ENCODE measurements at regions not wholly inside any gene's neighbourhood (a gene's known extent, or its start where the extent isn't known, plus 50 kb on each side); places are given as distances from the start of the nearest gene placed in this dataset.

DNA sequence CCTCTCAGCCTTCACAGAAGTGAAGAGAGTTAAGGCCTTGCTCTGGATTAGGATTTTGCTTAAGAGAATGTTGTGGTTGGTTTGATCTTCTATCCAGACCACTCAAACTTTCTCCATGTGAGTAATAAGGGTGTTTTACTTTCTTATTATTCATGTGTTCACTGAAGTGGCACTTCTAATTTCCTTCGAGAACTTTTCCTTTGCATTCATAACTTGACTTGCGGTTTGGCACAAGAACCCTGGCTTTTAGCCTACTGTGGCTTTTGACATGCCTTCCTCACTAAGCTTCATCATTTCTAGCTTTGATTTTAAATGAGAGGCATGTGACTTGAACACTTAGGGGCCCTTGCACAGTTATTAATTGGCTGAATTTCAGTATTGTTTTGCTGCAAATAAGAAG, 166.1 kb upstream of the OPRM1 start:
- DNase-seq = no peak

DNA sequence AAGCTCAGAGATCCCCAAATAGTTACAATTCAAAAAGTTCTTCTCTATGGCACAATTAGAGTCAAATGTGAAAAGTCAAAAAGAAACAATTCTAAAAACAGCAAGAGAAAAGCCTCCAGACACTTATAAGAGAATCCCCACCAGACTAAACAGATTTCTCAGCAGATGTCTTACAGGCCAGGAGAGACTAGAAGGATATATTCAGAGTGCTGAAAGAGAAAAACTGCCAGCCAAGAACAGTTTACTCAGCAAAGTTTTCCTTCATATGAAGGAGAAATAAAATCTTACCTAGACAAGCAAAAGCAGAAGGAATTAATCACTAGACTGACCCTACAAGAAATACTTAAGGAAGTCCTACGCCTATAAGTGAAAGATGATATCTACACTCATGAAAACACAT, 176.1 kb upstream of the OPRM1 start:
- DNase-seq = no peak

- no peak for DNase-seq
These were observed 176.9 kb upstream of the OPRM1 start for GRCh38 chr6:153862139-153862538.

DNA sequence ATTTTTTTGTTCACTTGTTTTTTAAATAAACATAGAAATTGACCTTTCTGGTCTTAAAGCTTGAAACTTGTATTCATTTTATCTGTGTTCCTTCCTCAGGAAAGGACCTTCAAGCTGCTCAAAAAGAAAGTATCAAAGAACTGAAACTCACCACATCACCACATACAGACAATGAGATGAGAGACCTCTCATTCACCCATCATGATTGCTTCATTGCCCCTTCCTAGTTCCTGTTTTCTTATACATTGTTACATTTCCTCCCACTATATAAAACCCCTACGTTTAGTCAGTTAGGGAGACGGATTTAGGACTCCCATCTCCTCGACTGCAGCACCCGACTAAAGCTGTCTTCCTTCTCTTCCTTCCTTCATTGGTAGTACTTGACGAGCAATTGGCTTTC, 180.5 kb upstream of the OPRM1 start:
- peak; percentile 99 for DNase-seq

- DNase-seq = no peak
These were observed 182.1 kb upstream of the OPRM1 start for GRCh38 chr6:153856929-153857376.

- peak; percentile 70 for DNase-seq
These were observed 186.6 kb upstream of the OPRM1 start for GRCh38 chr6:153852481-153852880.

DNA sequence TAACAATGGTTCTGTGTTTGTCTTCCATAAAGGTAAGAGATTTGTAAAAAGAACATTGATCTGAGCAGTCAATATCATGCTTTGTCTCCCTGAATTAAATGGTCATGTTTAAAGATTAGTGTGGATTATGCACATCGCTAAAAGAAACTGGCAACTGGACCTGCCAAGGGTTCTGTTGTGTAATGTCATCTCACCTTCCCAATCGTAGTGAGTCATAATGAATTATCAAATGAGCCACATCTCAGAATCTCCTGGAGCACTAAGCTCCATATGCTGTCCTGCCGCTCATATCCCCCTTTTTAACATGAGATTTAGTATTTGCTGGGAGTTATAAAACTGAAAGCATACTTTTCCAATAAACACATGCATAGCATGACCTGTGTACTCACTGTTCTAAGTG, 187.0 kb upstream of the OPRM1 start:
- DNase-seq = no peak

DNA sequence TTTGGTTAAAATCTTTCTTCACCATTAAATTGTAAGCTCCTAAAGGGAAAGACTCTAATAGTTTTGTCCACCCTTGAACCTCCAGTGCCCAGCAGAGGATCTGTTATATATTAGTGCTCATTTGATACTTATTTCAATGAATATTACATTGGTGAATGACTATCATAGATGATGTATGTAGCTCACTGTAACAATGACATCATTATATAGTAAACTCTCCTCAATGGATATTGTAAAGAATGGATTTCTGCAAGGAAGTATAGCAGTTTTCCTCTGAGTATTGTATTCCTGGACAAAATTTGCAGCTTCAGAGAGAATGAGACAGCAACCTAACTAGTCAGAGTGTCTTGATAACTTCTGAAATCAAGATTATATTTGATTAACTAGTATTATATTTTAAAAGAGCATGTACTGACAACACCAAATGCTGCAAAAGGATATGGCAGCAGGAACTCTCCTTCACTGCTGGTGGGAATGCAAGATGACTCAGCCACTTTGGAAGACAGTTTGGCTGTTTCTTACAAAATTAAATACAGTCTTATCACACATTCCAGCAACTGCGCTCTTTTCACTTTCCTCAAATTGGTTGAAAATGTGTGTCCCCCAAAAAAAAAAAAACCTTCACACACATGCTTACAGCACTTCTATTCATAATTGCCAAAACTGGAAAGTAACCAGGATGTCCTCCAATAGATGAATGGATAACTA, 189.8 kb upstream of the OPRM1 start:
- no peak for DNase-seq

- DNase-seq = no peak
These were observed 195.6 kb upstream of the OPRM1 start for GRCh38 chr6:153843420-153843819.

DNA sequence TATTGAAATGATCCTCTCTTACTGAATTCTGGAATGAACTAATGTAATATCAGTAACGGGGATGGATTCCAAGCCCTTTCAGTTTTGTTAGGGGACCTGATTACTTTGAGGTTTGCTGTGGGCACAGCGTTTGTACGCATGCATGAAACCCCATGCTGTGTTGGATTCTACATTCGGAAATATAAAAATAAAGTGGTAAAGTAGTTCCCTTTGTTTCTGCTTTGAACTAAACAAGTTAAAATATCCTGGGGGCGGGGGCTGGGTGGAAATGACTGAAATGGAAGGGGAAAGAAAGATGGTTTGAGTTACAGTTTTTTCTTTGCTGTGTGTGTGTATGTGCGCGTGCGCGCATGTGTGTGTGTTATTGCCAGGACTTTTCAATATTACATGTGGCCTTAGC, 196.5 kb upstream of the OPRM1 start:
- DNase-seq = no peak

GRCh38 chr6:153840039-153840850, 198.8 kb upstream of the OPRM1 start:
- no peak for DNase-seq

DNA sequence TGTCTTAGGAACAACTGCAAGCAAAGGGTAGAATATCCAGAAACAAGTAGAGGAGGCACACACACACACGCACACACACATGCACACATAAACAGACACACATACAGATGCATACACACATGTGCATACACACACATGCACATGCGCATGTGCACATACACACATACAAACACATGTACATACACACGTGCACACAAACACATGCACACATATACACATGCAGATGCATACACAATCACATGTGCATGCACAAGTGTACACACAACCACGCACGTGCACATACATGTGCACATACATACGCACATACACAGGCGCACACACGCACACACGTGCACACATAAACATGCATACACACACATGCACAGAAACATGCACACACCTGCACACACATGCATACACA, 206.5 kb upstream of the OPRM1 start:
- DNase-seq = no peak

GRCh38 chr6:153831350-153832078, 207.5 kb upstream of the OPRM1 start:
- no peak for DNase-seq

DNA sequence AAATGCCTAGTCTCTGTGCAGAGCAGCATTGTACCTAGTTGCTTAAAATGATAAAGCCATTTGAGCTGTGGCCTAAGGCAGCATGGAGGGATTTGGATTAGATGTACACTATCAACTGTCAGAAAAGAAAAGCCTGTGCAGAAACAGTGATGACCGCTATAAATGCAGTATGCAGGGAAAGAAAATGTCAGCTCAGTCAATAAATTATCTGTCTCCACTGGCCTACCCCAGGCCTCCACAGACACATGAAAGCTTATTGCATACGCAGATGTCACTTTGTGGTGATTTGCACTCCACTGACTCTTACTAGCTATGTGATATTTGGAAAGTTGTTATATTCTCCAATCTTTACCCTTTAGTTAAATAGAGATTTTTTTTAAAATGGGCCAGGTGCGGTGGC, 221.9 kb upstream of the OPRM1 start:
- DNase-seq = no peak

- DNase-seq = no peak
These were observed 222.7 kb upstream of the OPRM1 start for GRCh38 chr6:153816366-153816765.

- no peak for DNase-seq
These were observed 224.9 kb upstream of the OPRM1 start for GRCh38 chr6:153814136-153814535.

DNA sequence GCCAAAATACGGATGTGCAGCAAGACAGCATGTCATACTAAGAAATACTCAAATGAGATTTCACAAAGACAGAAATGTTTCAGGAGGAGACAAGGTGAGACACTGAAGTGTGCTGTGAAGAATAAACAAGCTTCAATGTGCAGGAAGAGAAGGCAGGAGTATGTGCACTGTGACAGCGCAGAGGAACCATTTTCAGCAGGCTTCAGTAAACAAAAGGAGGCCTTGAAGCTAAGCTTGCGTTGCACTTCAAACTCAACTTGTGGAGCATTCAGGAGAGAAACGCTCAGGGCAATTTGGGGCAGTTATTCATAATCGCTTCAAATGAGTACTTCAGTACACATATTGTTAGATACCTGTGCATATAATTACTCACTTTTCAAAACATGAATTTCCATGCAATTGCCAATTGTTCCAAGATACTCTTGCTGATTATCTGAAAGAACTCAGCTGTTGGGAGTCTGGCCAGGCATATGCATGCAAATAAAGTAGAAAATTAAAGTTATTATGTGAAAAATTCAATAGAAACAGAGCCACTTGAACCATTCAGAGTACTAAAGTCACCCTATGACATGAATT, 234.2 kb upstream of the OPRM1 start:
- DNase-seq = no peak

GRCh38 chr6:153801917-153802316, 237.1 kb upstream of the OPRM1 start:
- DNase-seq = no peak

DNA sequence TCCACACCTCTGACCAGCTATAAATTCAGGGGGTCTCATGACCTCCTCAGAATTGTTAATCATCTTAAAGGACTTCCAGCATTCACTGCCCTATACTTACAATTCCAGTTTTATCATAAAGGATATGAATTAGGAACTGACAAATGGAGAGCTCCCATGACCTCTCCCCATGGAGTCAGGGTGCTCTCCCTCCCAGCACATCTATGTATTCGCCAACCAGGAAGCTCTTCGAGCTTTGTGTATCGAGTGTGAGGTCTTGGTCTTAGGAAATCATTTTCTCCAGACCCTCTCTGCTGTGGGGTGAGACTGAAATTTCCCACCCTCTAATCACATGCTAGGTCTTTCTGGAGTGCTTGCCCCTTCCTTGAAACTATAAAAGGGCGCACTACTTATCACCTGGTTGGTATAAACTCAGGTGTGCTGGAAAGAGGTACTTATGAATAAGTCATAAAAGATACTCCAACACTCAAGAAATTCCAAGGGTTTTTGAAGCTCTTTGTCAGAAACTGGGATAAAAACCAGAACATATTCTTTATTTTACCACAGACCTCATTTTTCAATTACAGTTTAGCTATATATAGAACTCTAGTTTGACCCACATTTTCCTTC, 238.4 kb upstream of the OPRM1 start:
- no peak for DNase-seq

GRCh38 chr6:153790876-153791473, 248.1 kb upstream of the OPRM1 start:
- DNase-seq = no peak

GRCh38 chr6:153790048-153790447, 249.0 kb upstream of the OPRM1 start:
- DNase-seq = peak; percentile 34

DNA sequence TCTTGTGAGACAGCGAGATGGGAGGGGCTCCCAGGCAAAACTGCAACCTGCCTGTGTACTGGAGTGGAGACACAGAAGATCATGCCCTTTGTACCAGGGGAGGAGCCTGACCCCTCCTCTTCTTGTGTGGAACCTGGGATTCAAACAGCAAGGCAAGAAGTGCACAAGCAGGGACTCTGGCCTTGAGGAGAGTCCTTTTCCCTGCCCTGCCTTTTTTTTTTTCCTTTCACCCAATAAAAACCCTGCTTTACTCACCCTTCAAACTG, 251.8 kb upstream of the OPRM1 start:
- no peak for DNase-seq

GRCh38 chr6:153781306-153781705, 257.7 kb upstream of the OPRM1 start:
- DNase-seq = peak; percentile 65
